ENCODE measurements at regions not wholly inside any gene's neighbourhood (a gene's known extent, or its start where the extent isn't known, plus 50 kb on each side); places are given as distances from the start of the nearest gene placed in this dataset.

DNA sequence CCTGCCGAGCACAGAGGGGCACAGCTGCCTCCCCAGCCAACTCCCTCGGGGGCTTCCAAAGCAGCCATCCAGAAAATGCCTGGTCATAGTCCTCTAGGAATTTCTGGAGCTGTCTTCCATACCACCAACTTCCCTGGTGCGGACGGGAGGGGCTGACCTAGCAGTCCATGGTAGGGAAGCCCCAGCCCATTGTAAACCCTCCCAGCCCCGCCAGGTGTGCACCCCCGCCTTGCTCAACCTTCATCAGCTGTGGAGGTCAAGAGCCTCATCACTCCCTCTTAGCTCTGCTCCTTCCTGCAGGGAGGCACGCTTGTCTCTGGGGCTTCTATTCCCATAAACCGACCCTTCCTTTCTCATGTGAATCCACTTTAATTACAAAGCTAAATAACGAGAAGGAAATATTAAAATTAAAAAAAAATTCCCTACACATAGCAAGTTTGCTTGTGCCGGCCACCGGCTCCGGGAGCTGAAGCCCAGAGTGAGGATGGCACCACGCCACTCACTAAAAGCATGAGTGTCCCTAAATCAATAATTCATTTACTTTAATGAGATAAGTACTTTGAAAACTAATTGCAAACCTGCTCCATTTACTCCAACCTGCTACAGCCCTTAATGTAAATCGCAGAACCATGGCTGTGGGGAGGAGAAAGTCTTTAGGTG is 181.4 kb downstream of the ENGASE start:
- TF ChIP-seq, protein P1, sequence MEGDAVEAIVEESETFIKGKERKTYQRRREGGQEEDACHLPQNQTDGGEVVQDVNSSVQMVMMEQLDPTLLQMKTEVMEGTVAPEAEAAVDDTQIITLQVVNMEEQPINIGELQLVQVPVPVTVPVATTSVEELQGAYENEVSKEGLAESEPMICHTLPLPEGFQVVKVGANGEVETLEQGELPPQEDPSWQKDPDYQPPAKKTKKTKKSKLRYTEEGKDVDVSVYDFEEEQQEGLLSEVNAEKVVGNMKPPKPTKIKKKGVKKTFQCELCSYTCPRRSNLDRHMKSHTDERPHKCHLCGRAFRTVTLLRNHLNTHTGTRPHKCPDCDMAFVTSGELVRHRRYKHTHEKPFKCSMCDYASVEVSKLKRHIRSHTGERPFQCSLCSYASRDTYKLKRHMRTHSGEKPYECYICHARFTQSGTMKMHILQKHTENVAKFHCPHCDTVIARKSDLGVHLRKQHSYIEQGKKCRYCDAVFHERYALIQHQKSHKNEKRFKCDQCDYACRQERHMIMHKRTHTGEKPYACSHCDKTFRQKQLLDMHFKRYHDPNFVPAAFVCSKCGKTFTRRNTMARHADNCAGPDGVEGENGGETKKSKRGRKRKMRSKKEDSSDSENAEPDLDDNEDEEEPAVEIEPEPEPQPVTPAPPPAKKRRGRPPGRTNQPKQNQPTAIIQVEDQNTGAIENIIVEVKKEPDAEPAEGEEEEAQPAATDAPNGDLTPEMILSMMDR (conservative IDR thresholded peaks at IDR 0.05) = no peak
- TF ChIP-seq EZH2 (IDR thresholded peaks at IDR 0.05; ENCODE audit: low read depth) = no peak
